Activated naive CD8-positive, alpha-beta T cell treated with anti-CD3 and anti-CD28 coated beads, Interleukin-2, amount 50 U/mL, for 24 hours (primary cell): ENCODE measurements at regions not wholly inside any gene's neighbourhood (a gene's known extent, or its start where the extent isn't known, plus 50 kb on each side); places are given as distances from the start of the nearest gene placed in this dataset.
"Not testable (repeated sequence)": the region's sequence is repeated elsewhere in the genome, so short reads cannot be mapped to it uniquely, and the experiment has no call there.

Experiments
- ATAC-seq: fragments of 150-1000 bp; cut with Tn5 transposase; one replicate; pipeline ENCODE4 v1.10.0; 2021
- DNase-seq: peaks from one replicate; pipeline ENCODE4 v3.0.0; 2021
- H3K27ac Mint-ChIP-seq: one replicate; pipeline ENCODE4 v1.8.0; 2021; ENCODE audit warnings: mild to moderate bottlenecking, mixed read lengths
- H3K27me3 Mint-ChIP-seq: one replicate; pipeline ENCODE4 v1.8.0; 2021; ENCODE audit warnings: mixed read lengths
- H3K36me3 Mint-ChIP-seq: one replicate; pipeline ENCODE4 v1.8.0; 2021; ENCODE audit warnings: low read depth, mixed read lengths
- H3K4me1 Mint-ChIP-seq: one replicate; pipeline ENCODE4 v1.8.0; 2021; ENCODE audit warnings: mixed read lengths
- H3K4me3 Mint-ChIP-seq: one replicate; pipeline ENCODE4 v1.8.0; 2021; ENCODE audit warnings: mild to moderate bottlenecking, moderate library complexity, mixed read lengths
- H3K9me3 Mint-ChIP-seq: one replicate; pipeline ENCODE4 v1.8.0; 2021; ENCODE audit warnings: mixed read lengths

GRCh38 chr6:140009286-140009685 is 634.8 kb upstream of the CITED2 start:
- H3K4me3 Mint-ChIP-seq = no peak overlapping the region
- no peaks in the 10 kb centered on the region for H3K4me1 Mint-ChIP-seq
- H3K36me3 Mint-ChIP-seq = no peaks in the 10 kb centered on the region
- H3K27ac Mint-ChIP-seq = no peak overlapping the region
- ATAC-seq (no peak), DNase-seq (no peak)
- H3K27me3 Mint-ChIP-seq = peaks cover under 1% of the 10 kb centered on the region
- H3K9me3 Mint-ChIP-seq = no peaks in the 10 kb centered on the region

DNA sequence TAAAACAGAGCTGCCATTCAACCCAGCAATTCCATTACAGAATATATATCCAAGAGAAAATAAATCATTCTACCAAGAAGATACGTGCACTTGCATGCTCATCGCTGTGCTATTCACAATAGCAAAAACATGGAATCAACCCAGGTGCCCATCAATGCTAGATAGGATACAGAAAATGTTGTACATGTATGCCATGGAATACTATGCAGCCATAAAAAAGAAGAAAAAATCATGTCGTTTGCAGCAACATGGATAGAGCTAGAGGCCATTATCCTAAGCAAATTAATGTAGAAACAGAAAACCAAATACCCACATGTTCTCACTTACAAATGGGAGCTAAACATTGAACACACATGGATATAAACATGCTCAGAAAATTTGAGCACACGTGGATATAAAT is 633.1 kb upstream of the CITED2 start:
- no peak overlapping the region for H3K27ac Mint-ChIP-seq
- H3K4me1 Mint-ChIP-seq = no peaks in the 10 kb centered on the region

DNA sequence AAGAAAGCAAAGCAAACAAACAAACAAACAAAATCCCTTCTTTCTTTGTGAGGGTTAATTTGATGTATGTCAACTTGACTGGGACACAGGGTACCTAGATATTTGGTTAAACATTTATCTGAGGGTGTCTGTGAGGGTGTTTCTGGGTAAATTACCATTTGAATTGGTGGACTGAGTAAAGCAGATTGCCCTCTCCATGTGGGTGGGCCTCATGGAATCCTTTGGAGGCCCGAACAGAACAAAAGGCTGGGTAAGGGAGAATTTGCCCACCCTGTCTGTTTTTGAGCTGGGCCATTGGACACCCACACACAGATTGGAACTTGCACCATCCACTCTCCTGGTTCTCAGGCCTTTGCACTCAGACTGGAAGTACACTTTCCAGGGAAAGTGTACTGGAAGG is 628.8 kb upstream of the CITED2 start:
- H3K27ac Mint-ChIP-seq = no peak overlapping the region
- no peak overlapping the region for H3K4me3 Mint-ChIP-seq
- no peaks in the 10 kb centered on the region for H3K9me3 Mint-ChIP-seq
- H3K36me3 Mint-ChIP-seq = no peaks in the 10 kb centered on the region
- no peak for DNase-seq
- no peak for ATAC-seq
- H3K27me3 Mint-ChIP-seq = peaks cover 2% of the 10 kb centered on the region
- no peaks in the 10 kb centered on the region for H3K4me1 Mint-ChIP-seq

More for the DNA sequence above, 633.1 kb upstream of the CITED2 start:
- Mint-ChIP-seq H3K36me3 (no peaks in the 10 kb centered on the region), H3K9me3 (no peaks in the 10 kb centered on the region), H3K4me3 (no peak overlapping the region), H3K27me3 (peaks cover 2% of the 10 kb centered on the region)
- ATAC-seq (no peak), DNase-seq (no peak)

GRCh38 chr6:140002396-140003022 is 628.1 kb upstream of the CITED2 start:
- no peak overlapping the region for H3K27ac Mint-ChIP-seq
- no peak overlapping the region for H3K4me3 Mint-ChIP-seq
- H3K36me3 Mint-ChIP-seq = no peaks in the 10 kb centered on the region
- H3K27me3 Mint-ChIP-seq = peaks cover 2% of the 10 kb centered on the region
- no peaks in the 10 kb centered on the region for H3K9me3 Mint-ChIP-seq
- DNase-seq = no peak
- no peaks in the 10 kb centered on the region for H3K4me1 Mint-ChIP-seq
- no peak for ATAC-seq

DNA sequence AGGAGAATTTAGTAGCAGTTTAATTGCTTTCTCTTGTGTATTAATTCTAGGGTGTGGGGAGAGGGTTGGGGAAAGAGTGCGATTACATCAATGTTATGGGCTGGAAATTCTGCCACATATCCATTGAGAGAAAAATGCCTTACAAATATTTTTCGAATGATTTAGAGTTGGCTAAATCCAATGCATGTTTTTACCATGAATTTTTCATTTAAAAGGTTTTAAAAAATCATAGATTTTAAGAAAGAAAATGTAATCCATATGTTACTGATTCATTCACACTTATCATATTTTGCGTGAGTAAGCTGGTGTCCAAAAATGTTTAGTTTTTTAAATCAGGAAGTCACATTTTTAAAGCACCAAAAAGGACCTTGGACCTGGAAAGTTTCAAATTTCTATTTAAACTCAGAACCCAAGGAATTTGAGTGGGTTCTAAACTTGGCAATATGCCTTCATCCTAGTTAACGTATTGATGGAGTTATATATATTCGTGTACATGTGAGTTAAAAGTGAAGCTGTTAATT is 627.4 kb upstream of the CITED2 start:
- H3K4me1 Mint-ChIP-seq = no peaks in the 10 kb centered on the region
- no peak overlapping the region for H3K4me3 Mint-ChIP-seq
- H3K9me3 Mint-ChIP-seq = no peaks in the 10 kb centered on the region
- DNase-seq (no peak), ATAC-seq (no peak)
- no peaks in the 10 kb centered on the region for H3K36me3 Mint-ChIP-seq
- no peak overlapping the region for H3K27ac Mint-ChIP-seq
- peaks cover 2% of the 10 kb centered on the region for H3K27me3 Mint-ChIP-seq

GRCh38 chr6:140001005-140001404 is 626.6 kb upstream of the CITED2 start:
- no peak overlapping the region for H3K4me3 Mint-ChIP-seq
- peaks cover 2% of the 10 kb centered on the region for H3K27me3 Mint-ChIP-seq
- DNase-seq (no peak), ATAC-seq (no peak)
- no peak overlapping the region for H3K27ac Mint-ChIP-seq
- no peaks in the 10 kb centered on the region for H3K4me1 Mint-ChIP-seq
- H3K36me3 Mint-ChIP-seq = no peaks in the 10 kb centered on the region
- no peaks in the 10 kb centered on the region for H3K9me3 Mint-ChIP-seq

DNA sequence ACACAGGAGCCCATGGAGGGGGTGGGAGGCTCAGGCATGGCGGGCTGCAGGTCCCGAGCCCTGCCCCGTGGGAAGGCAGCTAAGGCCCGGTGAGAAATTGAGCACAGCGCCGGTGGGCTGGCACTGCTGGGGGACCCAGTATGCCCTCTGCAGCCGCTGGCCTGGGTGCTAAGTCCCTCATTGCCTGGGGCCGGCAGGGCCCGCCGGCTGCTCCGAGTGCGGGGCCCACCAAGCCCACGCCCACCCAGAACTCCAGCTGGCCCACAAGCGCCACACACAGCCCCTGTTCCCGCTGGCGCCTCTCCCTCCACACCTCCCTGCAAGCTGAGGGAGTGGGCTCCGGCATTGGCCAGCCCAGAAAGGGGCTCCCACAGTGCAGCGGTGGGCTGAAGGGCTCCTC is 625.2 kb upstream of the CITED2 start:
- H3K4me3 Mint-ChIP-seq, ATAC-seq, H3K4me1 Mint-ChIP-seq, DNase-seq, H3K36me3 Mint-ChIP-seq, H3K27me3 Mint-ChIP-seq, H3K27ac Mint-ChIP-seq, H3K9me3 Mint-ChIP-seq: not testable (repeated sequence)

DNA sequence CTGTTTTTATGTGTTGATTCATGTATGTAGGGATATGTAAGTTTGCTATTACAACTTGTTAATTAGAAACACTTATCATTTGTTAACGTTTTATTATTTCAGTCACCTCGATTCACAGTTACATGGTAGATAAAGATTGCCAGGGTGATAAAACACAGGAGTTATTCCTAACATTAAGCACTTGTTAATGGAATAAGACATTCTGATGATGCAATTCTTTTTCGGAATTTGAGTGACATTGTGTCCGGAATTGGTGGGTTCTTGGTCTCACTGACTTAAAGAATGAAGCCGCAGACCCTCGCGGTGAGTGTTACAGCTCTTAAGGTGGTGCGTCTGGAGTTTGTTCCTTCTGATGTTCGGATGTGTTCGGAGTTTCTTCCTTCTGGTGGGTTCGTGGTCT is 624.0 kb upstream of the CITED2 start:
- H3K36me3 Mint-ChIP-seq, ATAC-seq, H3K27me3 Mint-ChIP-seq, DNase-seq, H3K9me3 Mint-ChIP-seq, H3K4me3 Mint-ChIP-seq, H3K4me1 Mint-ChIP-seq, H3K27ac Mint-ChIP-seq: not testable (repeated sequence)

DNA sequence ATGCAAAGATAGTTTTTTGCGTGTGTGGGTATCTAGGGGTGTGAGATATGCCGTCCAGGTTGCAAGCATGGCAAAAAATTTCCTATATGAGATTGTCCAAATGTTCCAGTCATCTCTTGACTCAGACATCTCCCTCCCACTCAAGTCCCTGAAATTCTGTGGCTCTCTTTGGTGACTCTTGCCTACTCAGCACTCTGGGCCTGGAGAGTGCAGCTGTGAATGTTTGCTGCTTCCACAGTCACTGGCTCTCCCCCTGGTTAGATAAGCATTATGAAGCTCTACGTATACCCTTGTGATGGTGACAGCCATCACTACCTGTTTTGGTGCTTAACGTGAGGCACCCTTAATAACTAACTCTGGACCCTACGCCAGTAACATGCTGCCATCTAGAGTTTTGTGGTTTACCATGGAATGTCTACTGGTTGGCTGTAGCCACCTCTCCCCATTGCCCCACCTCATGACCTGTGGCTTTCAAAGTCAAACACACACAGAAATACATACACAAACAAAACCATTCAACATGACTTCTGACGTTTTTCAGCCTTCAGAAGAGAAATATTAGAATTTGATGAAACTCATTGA is 621.9 kb upstream of the CITED2 start:
- no peak for DNase-seq
- H3K27me3 Mint-ChIP-seq = no peaks in the 10 kb centered on the region

DNA sequence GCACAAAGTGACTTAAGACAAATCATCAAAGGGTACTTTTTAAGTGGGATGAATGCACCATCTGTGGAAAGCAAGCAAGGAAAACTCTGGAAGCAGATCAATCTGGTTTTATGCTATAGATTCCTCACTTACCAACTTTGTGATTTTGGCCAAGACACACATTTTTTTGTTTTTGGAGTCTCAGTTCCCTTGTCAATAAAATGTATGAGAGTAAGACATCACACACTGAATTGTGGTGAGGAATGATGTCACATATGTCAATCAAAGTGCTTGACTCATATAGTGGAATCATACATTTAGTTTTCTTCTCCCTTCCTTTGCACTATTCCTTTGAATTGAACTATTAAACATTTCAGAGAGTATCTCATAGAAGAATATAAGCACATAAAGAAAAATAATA is 620.5 kb upstream of the CITED2 start:
- DNase-seq (no peak), ATAC-seq (no peak)
- H3K27me3 Mint-ChIP-seq = no peaks in the 10 kb centered on the region
- H3K9me3 Mint-ChIP-seq = no peaks in the 10 kb centered on the region
- no peaks in the 10 kb centered on the region for H3K36me3 Mint-ChIP-seq
- no peaks in the 10 kb centered on the region for H3K4me1 Mint-ChIP-seq
- no peak overlapping the region for H3K27ac Mint-ChIP-seq
- H3K4me3 Mint-ChIP-seq = no peak overlapping the region

More for the DNA sequence above, 621.9 kb upstream of the CITED2 start:
- no peaks in the 10 kb centered on the region for H3K36me3 Mint-ChIP-seq
- H3K4me3 Mint-ChIP-seq = no peak overlapping the region
- no peak overlapping the region for H3K27ac Mint-ChIP-seq
- no peaks in the 10 kb centered on the region for H3K4me1 Mint-ChIP-seq
- H3K9me3 Mint-ChIP-seq = no peaks in the 10 kb centered on the region
- ATAC-seq = no peak

- no peaks in the 10 kb centered on the region for H3K4me1 Mint-ChIP-seq
- H3K27ac Mint-ChIP-seq = no peak overlapping the region
- no peaks in the 10 kb centered on the region for H3K27me3 Mint-ChIP-seq
- no peaks in the 10 kb centered on the region for H3K36me3 Mint-ChIP-seq
- no peaks in the 10 kb centered on the region for H3K9me3 Mint-ChIP-seq
- DNase-seq (no peak), ATAC-seq (no peak)
- H3K4me3 Mint-ChIP-seq = no peak overlapping the region
Observed at GRCh38 chr6:139990856-139991465, 616.5 kb upstream of the CITED2 start.

GRCh38 chr6:139990026-139990686 is 615.7 kb upstream of the CITED2 start:
- H3K27ac Mint-ChIP-seq = no peak overlapping the region
- no peak for ATAC-seq

GRCh38 chr6:139988685-139989084 is 614.2 kb upstream of the CITED2 start:
- H3K4me3 Mint-ChIP-seq = no peak overlapping the region
- H3K9me3 Mint-ChIP-seq = no peaks in the 10 kb centered on the region
- no peak overlapping the region for H3K27ac Mint-ChIP-seq
- H3K27me3 Mint-ChIP-seq = no peaks in the 10 kb centered on the region
- H3K4me1 Mint-ChIP-seq = no peaks in the 10 kb centered on the region
- DNase-seq (no peak), ATAC-seq (no peak)
- H3K36me3 Mint-ChIP-seq = no peaks in the 10 kb centered on the region

More at GRCh38 chr6:139990026-139990686, 615.7 kb upstream of the CITED2 start:
- Mint-ChIP-seq H3K36me3 (no peaks in the 10 kb centered on the region), H3K9me3 (no peaks in the 10 kb centered on the region), H3K4me1 (no peaks in the 10 kb centered on the region), H3K4me3 (no peak overlapping the region), H3K27me3 (no peaks in the 10 kb centered on the region)
- no peak for DNase-seq

DNA sequence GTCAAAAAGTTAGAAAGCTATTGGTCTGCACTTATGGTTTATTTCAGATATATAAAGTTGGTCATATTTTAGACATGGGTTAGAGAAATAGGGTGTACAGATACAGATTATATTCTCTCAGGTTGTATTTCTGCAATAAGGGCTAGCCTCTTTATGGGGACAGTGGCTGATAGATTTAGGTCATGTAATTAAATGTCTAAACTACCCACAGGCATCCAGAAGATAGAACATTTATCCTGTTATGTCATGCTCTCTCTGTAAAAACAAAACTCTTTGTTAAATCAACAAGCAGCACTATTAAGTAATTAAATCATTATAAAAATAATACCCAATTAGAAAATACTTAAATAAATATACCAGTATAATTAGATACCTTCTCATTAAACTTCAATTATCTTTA is 612.6 kb upstream of the CITED2 start:
- Mint-ChIP-seq H3K4me1 (no peaks in the 10 kb centered on the region), H3K9me3 (no peaks in the 10 kb centered on the region), H3K36me3 (no peaks in the 10 kb centered on the region), H3K4me3 (no peak overlapping the region), H3K27me3 (peaks cover 2% of the 10 kb centered on the region), H3K27ac (no peak overlapping the region)
- ATAC-seq (no peak), DNase-seq (no peak)
